ENCODE measurements at regions not wholly inside any gene's neighbourhood (a gene's known extent, or its start where the extent isn't known, plus 50 kb on each side); places are given as distances from the start of the nearest gene placed in this dataset.

DNA sequence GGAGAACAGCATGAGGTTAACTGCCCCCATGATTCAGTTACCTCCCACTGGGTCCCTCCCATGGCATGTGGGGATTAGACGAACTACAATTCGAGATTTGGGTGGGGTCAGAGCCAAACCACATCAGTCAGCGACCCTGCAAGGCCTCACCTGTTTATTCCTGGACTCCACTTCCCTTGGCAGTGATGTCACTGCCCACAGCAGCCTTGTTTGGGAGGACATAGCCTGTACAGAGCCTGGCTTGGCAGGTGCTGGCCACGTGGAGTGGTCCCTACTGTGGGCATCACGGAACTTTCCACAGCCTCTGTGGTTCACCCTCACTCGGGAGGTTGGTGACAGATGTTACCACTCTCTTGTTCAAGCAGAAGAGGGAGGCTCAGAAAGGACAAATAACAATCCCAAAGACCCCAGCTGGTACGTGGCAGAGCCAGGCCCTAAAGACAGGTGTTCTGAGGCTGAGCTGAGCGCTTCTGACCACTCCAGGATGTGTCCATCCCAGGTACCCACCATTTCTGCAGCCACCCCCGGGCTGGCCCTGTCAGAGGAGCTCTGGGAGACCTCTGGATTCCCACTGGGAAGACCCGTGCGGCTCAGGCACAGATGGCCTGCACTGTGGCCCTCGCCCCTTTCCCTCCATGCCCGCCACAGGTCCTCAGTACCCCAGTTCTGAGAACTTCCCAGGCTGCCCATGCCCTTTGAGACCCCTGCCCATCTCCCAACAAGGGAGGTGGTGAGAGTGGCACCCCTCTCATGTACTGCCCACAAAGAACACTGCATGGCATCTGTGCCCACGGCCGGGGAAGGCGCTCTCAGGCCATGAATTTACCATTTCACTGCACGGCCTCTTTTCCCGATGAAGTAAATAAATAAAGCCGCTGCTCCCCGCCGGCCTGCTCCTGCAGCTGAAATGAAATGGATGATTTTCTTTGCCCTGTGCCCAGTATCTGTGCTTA lies 605.8 kb downstream of the TBC1D22A start:
- TF ChIP-seq EZH2phosphoT487 (IDR thresholded peaks at IDR 0.05; ENCODE audit: borderline replicate concordance, low read length) (no peak), CTCF (conservative IDR thresholded peaks at IDR 0.05; ENCODE audit: low read depth, low read length) (no peak), EZH2 (IDR thresholded peaks at IDR 0.05; ENCODE audit: low read length, unreplicated experiment) (no peak)

Data from PC-3 (cell line).